WTC11 (cell line): ENCODE measurements at regions not wholly inside any gene's neighbourhood (a gene's known extent, or its start where the extent isn't known, plus 50 kb on each side); places are given as distances from the start of the nearest gene placed in this dataset.

Experiments used
- ATAC-seq: fragments of 200-7000 bp; cut with Tn5 transposase; 2 replicates; pipeline ENCODE4 v1.10.0; 2021; ENCODE audit warnings: mild to moderate bottlenecking, moderate library complexity
- CTCF ChIA-PET: fragments of 300-600 bp; sonication (Branson Sonifier 250); formaldehyde crosslinking; loops from one replicate; lab custom pipeline; 2021; ENCODE audit warnings: antibody characterized with exemption; lab: Charles Lee
- POLR2A ChIA-PET: fragments of 350-600 bp; sonication (Branson Sonifier 250); formaldehyde crosslinking; loops from one replicate; lab custom pipeline; 2021; ENCODE audit warnings: antibody characterized with exemption; lab: Charles Lee
- DNase-seq: peaks from one replicate; pipeline ENCODE4 v3.0.0; 2021; ENCODE audit warnings: low spot score
- H3K27ac Mint-ChIP-seq: 2 replicates; pipeline ENCODE4 v1.8.0; 2021; ENCODE audit warnings: mixed read lengths
- H3K27me3 Mint-ChIP-seq: 2 replicates; pipeline ENCODE4 v1.8.0; 2021; ENCODE audit warnings: low read depth, mild to moderate bottlenecking, moderate library complexity, mixed read lengths
- H3K36me3 Mint-ChIP-seq: 2 replicates; pipeline ENCODE4 v1.8.0; 2021; ENCODE audit warnings: mixed read lengths
- H3K4me1 Mint-ChIP-seq: 2 replicates; pipeline ENCODE4 v1.8.0; 2022; ENCODE audit warnings: mixed read lengths
- H3K4me3 Mint-ChIP-seq: 2 replicates; pipeline ENCODE4 v1.8.0; 2021; ENCODE audit warnings: mild to moderate bottlenecking, moderate library complexity, mixed read lengths
- H3K9me3 Mint-ChIP-seq: 2 replicates; pipeline ENCODE4 v1.8.0; 2021; ENCODE audit warnings: mixed read lengths
- AFF4 ChIP-seq: sonication (generic); formaldehyde crosslinking; IDR thresholded peaks from 2 replicates; pipeline ENCODE4 v1.8.1; 2023; ENCODE audit warnings: mild to moderate bottlenecking, missing genetic modification reagents, borderline replicate concordance
- CREB1 ChIP-seq: sonication (generic); formaldehyde crosslinking; IDR thresholded peaks from 2 replicates; pipeline ENCODE4 v1.8.0; 2023; ENCODE audit warnings: mild to moderate bottlenecking, missing genetic modification reagents
- E2F1 ChIP-seq: sonication (generic); formaldehyde crosslinking; IDR thresholded peaks from 2 replicates; pipeline ENCODE4 v1.8.0; 2022; ENCODE audit warnings: mild to moderate bottlenecking, missing genetic modification reagents
- EMX1 ChIP-seq: fragments of 250-450 bp; sonication (Bioruptor Pico); IDR thresholded peaks from 2 replicates; pipeline ENCODE4 v1.8.0; 2021; ENCODE audit warnings: mild to moderate bottlenecking
- ERG ChIP-seq: fragments of 250-450 bp; sonication (Bioruptor Pico); IDR thresholded peaks from 2 replicates; pipeline ENCODE4 v1.8.0; 2021; ENCODE audit warnings: mild to moderate bottlenecking
- GABPB1 ChIP-seq: sonication (generic); formaldehyde crosslinking; IDR thresholded peaks from 2 replicates; pipeline ENCODE4 v1.8.1; 2023; ENCODE audit warnings: mild to moderate bottlenecking, missing genetic modification reagents
- JAZF1 ChIP-seq: fragments of 250-450 bp; sonication (Bioruptor Pico); IDR thresholded peaks from 2 replicates; pipeline ENCODE4 v1.9.0; 2021; ENCODE audit warnings: moderate library complexity, mild to moderate bottlenecking, inconsistent platforms
- JUN ChIP-seq: sonication (generic); formaldehyde crosslinking; IDR thresholded peaks from 2 replicates; pipeline ENCODE4 v1.8.0; 2023; ENCODE audit warnings: mild to moderate bottlenecking, missing genetic modification reagents
- MYBL2 ChIP-seq: sonication (generic); formaldehyde crosslinking; IDR thresholded peaks from 2 replicates; pipeline ENCODE4 v1.8.1; 2023; ENCODE audit warnings: mild to moderate bottlenecking, moderate library complexity, missing genetic modification reagents
- NFE2L1 ChIP-seq: sonication (generic); formaldehyde crosslinking; IDR thresholded peaks from 2 replicates; pipeline ENCODE4 v1.8.1; 2023; ENCODE audit warnings: missing genetic modification reagents
- PREB ChIP-seq: sonication (generic); formaldehyde crosslinking; IDR thresholded peaks from 2 replicates; pipeline ENCODE4 v1.8.1; 2022; ENCODE audit warnings: mild to moderate bottlenecking, missing genetic modification reagents, moderate library complexity, borderline replicate concordance
- SOX15 ChIP-seq: fragments of 250-450 bp; sonication (Bioruptor Pico); IDR thresholded peaks from 2 replicates; pipeline ENCODE4 v1.9.0; 2021; ENCODE audit warnings: mild to moderate bottlenecking
- TEAD1 ChIP-seq: sonication (generic); formaldehyde crosslinking; IDR thresholded peaks from 2 replicates; pipeline ENCODE4 v1.8.0; 2022; ENCODE audit warnings: mild to moderate bottlenecking, missing genetic modification reagents
- TP53 ChIP-seq: sonication (generic); formaldehyde crosslinking; IDR thresholded peaks from 2 replicates; pipeline ENCODE4 v1.8.1; 2023; ENCODE audit warnings: mild to moderate bottlenecking, missing genetic modification reagents
- ZNF219 ChIP-seq: sonication (generic); formaldehyde crosslinking; IDR thresholded peaks from 2 replicates; pipeline ENCODE4 v1.8.0; 2023; ENCODE audit warnings: missing genetic modification reagents, mild to moderate bottlenecking, borderline replicate concordance
- ZNF281 ChIP-seq: sonication (generic); formaldehyde crosslinking; IDR thresholded peaks from 2 replicates; pipeline ENCODE4 v1.8.0; 2023; ENCODE audit warnings: mild to moderate bottlenecking, missing genetic modification reagents
- ZNF317 ChIP-seq: sonication (generic); formaldehyde crosslinking; IDR thresholded peaks from 2 replicates; pipeline ENCODE4 v1.8.1; 2023; ENCODE audit warnings: low read depth, mild to moderate bottlenecking, moderate library complexity, missing genetic modification reagents, borderline replicate concordance
- ZNF512 ChIP-seq: sonication (generic); formaldehyde crosslinking; IDR thresholded peaks from 2 replicates; pipeline ENCODE4 v1.8.1; 2022; ENCODE audit warnings: missing genetic modification reagents, borderline replicate concordance
- ZNF671 ChIP-seq: fragments of 250-450 bp; sonication (Bioruptor Pico); IDR thresholded peaks from 2 replicates; pipeline ENCODE4 v1.8.0; 2021; ENCODE audit warnings: mild to moderate bottlenecking

- no peaks in the 10 kb centered on the region for H3K27me3 Mint-ChIP-seq
- no peaks in the 10 kb centered on the region for H3K36me3 Mint-ChIP-seq
- no peaks in the 10 kb centered on the region for H3K9me3 Mint-ChIP-seq
- ATAC-seq: no peak
- H3K4me3 Mint-ChIP-seq: no peak overlapping the region
- H3K27ac Mint-ChIP-seq: no peak overlapping the region
- CTCF ChIA-PET: no interaction called here
- TF ChIP-seq ZNF512 (CRISPR knock-in tag) (no peak), ERG (no peak), ZNF317 (no peak)
- DNase-seq: no peak
- no peaks in the 10 kb centered on the region for H3K4me1 Mint-ChIP-seq
- POLR2A ChIA-PET: no interaction called here
Measured at GRCh38 chr9:13963005-13963653, 350.8 kb downstream of the NFIB start.

GRCh38 chr9:13962006-13962405 lies 351.9 kb downstream of the NFIB start:
- Mint-ChIP-seq H3K36me3 (no peaks in the 10 kb centered on the region), H3K9me3 (no peaks in the 10 kb centered on the region), H3K4me3 (no peak overlapping the region), H3K4me1 (peaks cover 6% of the 10 kb centered on the region), H3K27me3 (no peaks in the 10 kb centered on the region), H3K27ac (no peak overlapping the region)
- no peak for ATAC-seq
- TF ChIP-seq SOX15 (CRISPR knock-in tag) (no peak), PREB (no peak), CREB1 (no peak), GABPB1 (CRISPR knock-in tag) (no peak), TEAD1 (CRISPR knock-in tag) (no peak), EMX1 (no peak), ZNF219 (no peak)
- POLR2A ChIA-PET: no interaction called here
- CTCF ChIA-PET: no interaction called here
- no peak for DNase-seq

GRCh38 chr9:13960011-13960765 lies 353.8 kb downstream of the NFIB start:
- Mint-ChIP-seq H3K36me3 (no peaks in the 10 kb centered on the region), H3K27me3 (no peaks in the 10 kb centered on the region), H3K4me1 (peaks cover 22% of the 10 kb centered on the region), H3K27ac (no peak overlapping the region), H3K4me3 (no peak overlapping the region), H3K9me3 (no peaks in the 10 kb centered on the region)
- CTCF ChIA-PET: no interaction called here
- ATAC-seq: no peak
- no peak for DNase-seq
- POLR2A ChIA-PET: interaction anchor here (0.5 kb wide), 1 partner anchor 56 kb away, joined by 3 read pairs; no protein-coding TSS in a partner anchor
- TF ChIP-seq MYBL2 (CRISPR knock-in tag) (no peak), JUN (CRISPR knock-in tag) (no peak), E2F1 (CRISPR knock-in tag) (no peak), ZNF281 (CRISPR knock-in tag) (no peak), TEAD1 (CRISPR knock-in tag) (no peak), JAZF1 (CRISPR knock-in tag) (no peak), ZNF671 (CRISPR knock-in tag) (no peak), AFF4 (CRISPR knock-in tag) (no peak), NFE2L1 (CRISPR knock-in tag) (no peak), TP53 (CRISPR knock-in tag) (no peak)
